Vagina (tissue), 2 donors: ENCODE measurements at regions not wholly inside any gene's neighbourhood (a gene's known extent, or its start where the extent isn't known, plus 50 kb on each side); places are given as distances from the start of the nearest gene placed in this dataset.

Source experiments
- CTCF ChIP-seq, 3 experiments: fragments of 450-650 bp in 2 of 3; fragments of 200-600 bp in 1 of 3; sonication (generic) in 1 of 3; IDR thresholded peaks; one replicate each; pipeline ENCODE4 v1.5.1; 2017 to 2019; ENCODE audit warnings: antibody characterized with exemption in 3 of 3, mild to moderate bottlenecking in 2 of 3, moderate library complexity in 2 of 3
- POLR2A ChIP-seq, 2 donors: fragments of 450-650 bp; IDR thresholded peaks; one replicate each; pipeline ENCODE4 v1.6.1; 2017; ENCODE audit warnings: antibody characterized with exemption in 2 of 2, mild to moderate bottlenecking in 2 of 2, moderate library complexity in 2 of 2
- POLR2AphosphoS5 ChIP-seq, 2 donors: sonication (generic); formaldehyde crosslinking; IDR thresholded peaks; one replicate each; pipeline ENCODE4 v1.9.0; 2017; ENCODE audit warnings: antibody characterized with exemption in 2 of 2, mild to moderate bottlenecking in 2 of 2, low read depth in 1 of 2; ENCODE audit not compliant: insufficient read depth in 1 of 2

DNA sequence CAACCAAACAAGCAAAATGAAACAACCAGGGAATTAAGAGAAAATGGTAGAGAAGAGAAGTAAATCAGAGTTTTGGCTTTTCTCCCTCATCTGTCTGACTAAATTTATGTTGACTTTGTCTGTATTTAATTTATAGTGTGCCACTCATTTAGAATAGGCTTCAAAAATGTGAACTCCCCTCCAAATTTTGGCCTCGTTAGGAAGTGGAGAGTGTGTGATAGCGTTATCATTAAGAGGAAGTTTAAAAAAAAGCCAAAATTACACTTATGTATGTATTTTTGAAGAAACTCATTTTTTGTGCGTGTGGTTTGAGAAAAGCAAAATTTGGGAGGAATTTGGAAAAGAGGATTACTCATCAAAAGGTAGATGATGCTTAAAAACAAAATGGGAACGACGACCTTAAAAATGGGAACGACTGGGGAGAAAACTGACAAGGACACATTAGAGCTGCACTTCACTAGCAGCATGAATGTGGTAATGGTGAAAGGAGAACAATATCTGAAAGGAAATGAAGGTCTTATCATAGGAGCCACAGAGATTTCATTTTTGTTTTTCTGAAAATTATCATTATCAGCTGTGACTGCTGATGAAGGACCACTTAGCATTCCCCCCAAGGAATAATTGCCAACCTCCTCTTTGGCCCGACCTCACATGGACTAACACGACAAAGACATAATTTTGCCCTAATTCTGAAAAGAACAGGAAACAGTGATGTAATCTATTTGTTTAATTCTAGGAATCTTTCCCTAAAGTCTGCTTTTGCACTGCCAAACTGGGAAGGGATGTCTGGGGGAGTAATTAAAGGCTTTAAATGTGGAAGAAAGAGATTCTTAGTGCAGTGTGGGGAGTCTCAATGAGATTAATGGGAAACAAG lies 163.2 kb upstream of the P2RY1 start:
- TF ChIP-seq POLR2AphosphoS5 (IDR thresholded peaks at IDR 0.05; ENCODE audit: insufficient read depth in 1 of 2, low read depth in 1 of 2) (no peak), CTCF (IDR thresholded peaks at IDR 0.05) (no peak), POLR2A (IDR thresholded peaks at IDR 0.05) (no peak)
